ENCODE measurements at regions not wholly inside any gene's neighbourhood (a gene's known extent, or its start where the extent isn't known, plus 50 kb on each side); places are given as distances from the start of the nearest gene placed in this dataset.

DNA sequence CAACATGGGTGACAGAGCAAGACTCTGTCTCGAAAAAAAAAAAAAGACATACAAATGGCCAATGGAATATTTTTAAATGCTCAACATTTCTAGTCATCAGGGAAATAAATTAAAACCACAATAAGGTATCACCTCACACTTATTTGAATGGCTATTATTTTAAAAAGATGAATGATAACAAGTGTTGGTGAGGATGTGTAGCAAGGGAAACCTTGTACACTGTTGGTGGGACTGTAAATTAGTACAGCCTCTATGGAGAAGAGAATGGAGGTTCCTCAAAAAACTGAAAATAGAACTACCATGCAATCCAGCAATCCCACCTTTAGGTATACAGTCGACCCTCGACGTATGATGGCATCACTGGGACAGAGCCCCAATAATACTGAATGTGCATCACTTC, 65.4 kb upstream of the DIP2C start:
- in situ Hi-C loops (cut with HindIII; ENCODE audit: low pct_unique_long_range_greater_than_20kb, low sequenced_read_pairs): loop anchor here (10.0 kb wide), 1 partner anchor 230 kb away; the partner anchor contains the start of gene GTPBP4
- DNase-seq (ENCODE audit: low read depth): no peak

DNA sequence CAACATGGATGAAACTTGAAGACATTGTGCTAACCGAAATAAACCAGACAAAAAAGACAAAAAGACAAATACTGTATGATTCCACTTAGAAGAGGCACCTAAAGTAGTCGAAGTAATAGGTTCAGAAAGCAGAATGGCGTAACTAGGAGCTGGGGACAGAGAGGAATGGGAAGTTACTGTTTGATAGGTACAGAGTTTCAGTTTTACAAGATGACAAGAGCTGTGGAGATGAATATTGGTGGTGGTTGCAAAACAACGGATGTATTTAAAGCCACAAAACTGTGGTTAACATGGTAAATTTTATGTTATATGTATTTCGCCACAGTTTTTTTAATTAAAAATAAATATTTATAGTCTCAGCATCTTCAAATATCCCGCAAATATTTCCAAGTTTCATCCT, 64.1 kb upstream of the DIP2C start:
- in situ Hi-C loops (cut with HindIII; ENCODE audit: low pct_unique_long_range_greater_than_20kb, low sequenced_read_pairs): loop anchor here (10.0 kb wide), 1 partner anchor 231 kb away; the partner anchor contains the start of gene GTPBP4
- no peak for DNase-seq (ENCODE audit: low read depth)

DNA sequence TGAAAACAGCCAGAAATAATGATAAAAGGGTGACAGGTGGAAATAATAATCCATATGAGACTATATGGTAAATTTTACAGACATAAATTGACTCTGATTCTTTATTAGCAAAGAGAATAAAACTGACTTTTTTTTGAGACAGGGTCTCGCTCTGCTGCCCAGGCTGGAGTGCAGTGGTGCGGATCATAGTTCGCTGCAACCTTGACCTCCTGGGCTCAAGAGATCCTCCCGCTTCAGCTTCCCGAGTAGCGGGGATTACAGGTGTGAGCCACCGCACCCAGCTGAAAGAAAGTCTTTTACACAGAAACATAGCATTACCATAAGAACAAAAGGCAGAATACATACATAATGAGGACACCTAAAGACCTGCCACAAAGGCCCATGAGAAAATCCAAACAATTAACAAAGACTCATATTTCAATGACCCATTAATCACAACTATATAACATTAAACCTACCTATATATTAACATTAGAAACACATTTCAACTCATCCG, 51.5 kb upstream of the DIP2C start:
- in situ Hi-C loops (cut with HindIII; ENCODE audit: low pct_unique_long_range_greater_than_20kb, low sequenced_read_pairs): no loop called here
- no peak for DNase-seq (ENCODE audit: low read depth)

DNA sequence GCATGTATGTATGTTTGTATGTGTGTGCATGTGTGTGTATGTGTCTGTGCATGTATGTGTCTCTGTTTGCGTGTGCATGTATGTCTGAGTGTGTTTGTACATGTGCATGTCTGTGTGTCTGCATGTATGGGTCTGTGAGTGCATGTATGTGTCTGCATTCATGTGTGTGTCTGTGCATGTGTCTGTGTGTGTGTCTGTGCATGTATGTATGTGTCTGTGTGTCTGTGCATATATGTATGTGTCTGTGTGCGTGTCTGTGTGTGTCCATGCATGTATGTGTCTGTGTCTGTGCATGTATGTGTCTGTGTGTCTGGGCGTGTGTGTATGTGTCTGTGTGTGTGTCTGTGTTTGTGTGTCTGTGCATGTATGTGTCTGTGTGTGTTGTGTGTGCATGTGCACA, 49.9 kb upstream of the DIP2C start:
- in situ Hi-C loops (cut with HindIII; ENCODE audit: low pct_unique_long_range_greater_than_20kb, low sequenced_read_pairs): no loop called here
- DNase-seq (ENCODE audit: low read depth): no peak

All from Caki2 (cell line).